ENCODE measurements at regions not wholly inside any gene's neighbourhood (a gene's known extent, or its start where the extent isn't known, plus 50 kb on each side); places are given as distances from the start of the nearest gene placed in this dataset.

DNA sequence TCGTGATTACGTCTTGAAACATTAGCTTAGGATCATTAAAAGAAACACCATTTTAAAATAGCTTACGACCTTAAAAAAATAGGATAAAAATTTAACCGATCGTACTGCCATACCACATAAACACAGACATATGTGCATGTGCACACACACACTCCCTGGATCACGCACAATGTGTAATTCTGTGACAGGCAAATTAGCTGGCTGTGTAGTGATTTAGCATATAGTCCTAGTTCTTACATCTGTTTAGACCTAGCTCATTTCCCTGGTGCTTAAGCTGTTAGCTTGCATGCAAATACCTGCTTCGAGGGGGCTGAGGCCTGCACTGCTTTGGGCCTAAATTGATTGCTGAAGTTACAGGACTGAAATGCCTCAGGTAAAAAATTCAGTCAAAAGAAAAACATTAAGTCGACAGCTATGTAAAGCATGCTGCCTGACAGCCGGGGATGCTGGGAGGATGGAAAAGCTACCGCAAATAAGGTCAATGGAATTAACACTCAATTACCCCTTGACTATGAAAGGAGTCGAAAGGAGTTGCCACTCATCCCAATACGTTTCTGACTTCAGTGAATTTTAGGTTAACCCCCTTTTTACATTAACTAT is 267.1 kb upstream of the FZD8 start:
- WGBS, 2 donors, result 80 to 81% methylated on average over 12 of the region's 12 CpGs
- Histone ChIP-seq H3K27ac (no peak overlapping the region), H3K9me3 (no peaks in the 10 kb centered on the region), H3K36me3 (no peaks in the 10 kb centered on the region), H3K4me1 (peaks cover 0 to 15% (median 0%) of the 10 kb centered on the region in 4 donors), H3K4me3 (no peak overlapping the region), H3K27me3 (no peaks in the 10 kb centered on the region)
- TF ChIP-seq POLR2A (IDR thresholded peaks at IDR 0.05), result no peak
- no peak for TF ChIP-seq EP300 (IDR thresholded peaks at IDR 0.05)
- TF ChIP-seq, protein P1, sequence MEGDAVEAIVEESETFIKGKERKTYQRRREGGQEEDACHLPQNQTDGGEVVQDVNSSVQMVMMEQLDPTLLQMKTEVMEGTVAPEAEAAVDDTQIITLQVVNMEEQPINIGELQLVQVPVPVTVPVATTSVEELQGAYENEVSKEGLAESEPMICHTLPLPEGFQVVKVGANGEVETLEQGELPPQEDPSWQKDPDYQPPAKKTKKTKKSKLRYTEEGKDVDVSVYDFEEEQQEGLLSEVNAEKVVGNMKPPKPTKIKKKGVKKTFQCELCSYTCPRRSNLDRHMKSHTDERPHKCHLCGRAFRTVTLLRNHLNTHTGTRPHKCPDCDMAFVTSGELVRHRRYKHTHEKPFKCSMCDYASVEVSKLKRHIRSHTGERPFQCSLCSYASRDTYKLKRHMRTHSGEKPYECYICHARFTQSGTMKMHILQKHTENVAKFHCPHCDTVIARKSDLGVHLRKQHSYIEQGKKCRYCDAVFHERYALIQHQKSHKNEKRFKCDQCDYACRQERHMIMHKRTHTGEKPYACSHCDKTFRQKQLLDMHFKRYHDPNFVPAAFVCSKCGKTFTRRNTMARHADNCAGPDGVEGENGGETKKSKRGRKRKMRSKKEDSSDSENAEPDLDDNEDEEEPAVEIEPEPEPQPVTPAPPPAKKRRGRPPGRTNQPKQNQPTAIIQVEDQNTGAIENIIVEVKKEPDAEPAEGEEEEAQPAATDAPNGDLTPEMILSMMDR (IDR thresholded peaks at IDR 0.05), result no peak
- no peak for DNase-seq (ENCODE audit: low spot score in 2 of 2)

DNA sequence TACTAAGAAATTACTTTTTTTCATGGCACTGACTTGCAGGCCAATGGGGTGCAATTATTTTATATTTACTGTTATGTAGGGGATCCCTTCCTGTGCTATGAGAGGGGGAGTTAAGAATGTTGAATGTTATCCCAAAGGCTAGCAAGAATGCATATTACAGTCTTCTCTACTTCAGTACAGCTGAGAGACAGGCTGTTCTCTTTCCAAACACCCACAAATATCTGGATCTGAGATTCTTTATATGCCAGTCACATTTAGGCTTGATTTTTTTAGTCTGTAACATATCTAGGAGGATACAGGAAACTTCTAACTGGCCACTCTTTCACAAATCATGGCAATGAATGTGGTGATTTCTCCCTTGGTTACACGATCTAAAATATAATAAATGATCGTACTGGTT is 266.4 kb upstream of the FZD8 start:
- Histone ChIP-seq H3K27ac (no peak overlapping the region), H3K36me3 (no peaks in the 10 kb centered on the region), H3K4me3 (no peak overlapping the region), H3K4me1 (peaks cover 0 to 13% (median 0%) of the 10 kb centered on the region in 4 donors), H3K9me3 (no peaks in the 10 kb centered on the region), H3K27me3 (no peaks in the 10 kb centered on the region)
- TF ChIP-seq, protein P1 (IDR thresholded peaks at IDR 0.05), result no peak
- TF ChIP-seq POLR2A (IDR thresholded peaks at IDR 0.05) (no peak), EP300 (IDR thresholded peaks at IDR 0.05) (no peak)
- no peak for DNase-seq (ENCODE audit: low spot score in 2 of 2)
- 83 to 89% methylated on average over 2 of the region's 2 CpGs for WGBS, 2 donors

DNA sequence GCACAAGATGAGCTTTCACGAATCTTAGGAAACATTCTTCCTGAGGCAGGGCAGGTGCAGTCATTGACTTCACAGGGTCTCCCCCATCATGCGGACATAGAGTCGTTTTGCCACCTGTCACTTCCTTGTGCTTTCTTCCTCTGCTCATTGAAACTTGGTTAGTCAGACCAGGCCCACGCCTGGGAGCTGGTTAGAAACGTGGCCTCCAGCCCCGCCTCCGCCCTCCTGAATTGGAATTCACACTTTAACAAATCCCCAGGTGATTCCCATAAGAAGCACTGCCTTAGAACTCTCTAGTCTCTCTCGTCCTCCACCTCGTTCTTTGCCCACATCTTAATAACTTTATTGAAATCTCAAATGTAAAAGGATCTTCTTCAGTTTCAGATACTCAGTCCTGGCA is 265.5 kb upstream of the FZD8 start:
- no peaks in the 10 kb centered on the region for H3K27me3 ChIP-seq
- H3K36me3 ChIP-seq, result no peaks in the 10 kb centered on the region
- DNase-seq (ENCODE audit: low spot score in 2 of 2), result no peak
- WGBS, 2 donors, result 81 to 84% methylated on average over 9 of the region's 9 CpGs
- H3K27ac ChIP-seq, result no peak overlapping the region
- no peak overlapping the region for H3K4me3 ChIP-seq
- H3K9me3 ChIP-seq, result no peaks in the 10 kb centered on the region
- H3K4me1 ChIP-seq, result peaks cover 0 to 4% (median 0%) of the 10 kb centered on the region in 4 donors
- TF ChIP-seq POLR2A (IDR thresholded peaks at IDR 0.05), result no peak

DNA sequence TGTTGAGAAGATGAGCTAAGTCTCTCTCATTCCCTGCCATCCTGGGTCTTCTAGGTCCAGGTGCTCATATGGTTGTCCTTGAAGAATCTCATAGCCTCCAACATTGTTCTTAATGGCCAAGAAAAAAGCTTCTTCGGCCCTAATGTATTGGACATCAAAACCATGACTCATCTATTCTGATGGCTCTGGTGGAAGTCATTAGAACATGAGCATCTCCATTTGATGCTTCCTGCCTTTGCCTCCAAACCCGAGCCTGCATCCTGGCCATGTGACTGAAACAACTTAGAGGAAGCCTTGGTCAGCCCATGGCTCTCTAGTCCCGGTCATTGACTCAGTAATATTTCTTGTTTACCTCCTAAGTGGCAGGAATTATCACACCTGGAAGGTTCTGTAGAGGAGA is 264.1 kb upstream of the FZD8 start:
- Histone ChIP-seq H3K27me3 (no peaks in the 10 kb centered on the region), H3K27ac (no peak overlapping the region), H3K9me3 (no peaks in the 10 kb centered on the region), H3K4me1 (no peaks in the 10 kb centered on the region), H3K4me3 (no peak overlapping the region), H3K36me3 (no peaks in the 10 kb centered on the region)
- WGBS, 2 donors, result 81 to 97% methylated on average over 3 of the region's 3 CpGs
- DNase-seq (ENCODE audit: low spot score in 2 of 2), result no peak
- no peak for TF ChIP-seq POLR2A (IDR thresholded peaks at IDR 0.05)
- TF ChIP-seq, protein P1 (IDR thresholded peaks at IDR 0.05), result no peak
- no peak for TF ChIP-seq EP300 (IDR thresholded peaks at IDR 0.05)

DNA sequence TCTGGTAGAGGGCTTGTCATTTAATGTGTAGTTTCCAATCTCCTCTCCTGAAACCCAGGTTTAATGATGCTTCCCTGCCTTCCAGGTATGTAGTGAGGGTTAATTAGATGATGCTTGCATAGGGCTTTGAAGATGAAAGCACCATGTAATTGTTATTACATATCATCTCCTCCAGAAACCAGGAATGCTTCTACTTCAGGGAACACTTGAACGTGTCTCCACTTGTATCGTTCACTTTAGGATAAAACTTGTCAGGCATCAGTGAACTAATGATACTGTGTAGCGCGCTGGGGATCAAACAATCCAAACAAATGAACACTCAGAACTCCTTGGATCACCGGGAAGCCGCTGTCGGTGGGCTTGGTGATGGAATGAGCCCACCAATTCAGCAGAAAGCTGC is 260.9 kb upstream of the FZD8 start:
- no peak for DNase-seq (ENCODE audit: low spot score in 2 of 2)
- Histone ChIP-seq H3K4me3 (no peak overlapping the region), H3K27me3 (no peaks in the 10 kb centered on the region), H3K27ac (no peak overlapping the region), H3K36me3 (no peaks in the 10 kb centered on the region), H3K9me3 (no peaks in the 10 kb centered on the region), H3K4me1 (no peaks in the 10 kb centered on the region)
- no peak for TF ChIP-seq EP300 (IDR thresholded peaks at IDR 0.05)
- TF ChIP-seq POLR2A (IDR thresholded peaks at IDR 0.05), result no peak
- TF ChIP-seq, protein P1 (IDR thresholded peaks at IDR 0.05), result no peak
- WGBS, 2 donors, result 91 to 96% methylated on average over 7 of the region's 7 CpGs
